Suppressor macrophage treated with lipopolysaccharide for 4 hours (primary cell): ENCODE measurements at regions not wholly inside any gene's neighbourhood (a gene's known extent, or its start where the extent isn't known, plus 50 kb on each side); places are given as distances from the start of the nearest gene placed in this dataset.

Source experiments
- DNase-seq: peaks from one replicate; pipeline ENCODE4 v3.0.0-alpha.2; 2020

DNA sequence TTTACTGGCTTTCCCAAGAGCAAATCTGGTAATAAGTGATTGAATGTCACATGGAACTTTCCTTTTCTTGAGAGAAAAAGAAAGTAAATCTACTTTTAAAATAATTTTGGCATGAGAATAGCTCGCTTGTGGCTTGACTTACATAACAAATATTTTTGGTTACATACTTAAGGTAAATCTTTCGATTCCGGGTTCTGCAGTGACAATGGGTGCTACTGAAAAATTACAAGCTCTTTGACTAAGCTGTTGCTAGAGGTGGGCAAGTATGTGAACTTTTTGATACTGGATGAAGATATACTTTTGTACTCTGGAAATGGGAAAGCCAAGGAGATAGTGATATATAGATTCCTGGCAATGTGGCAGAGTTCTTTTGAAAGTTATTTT is 51.9 kb upstream of the OTOL1 start:
- DNase-seq, result no peak

DNA sequence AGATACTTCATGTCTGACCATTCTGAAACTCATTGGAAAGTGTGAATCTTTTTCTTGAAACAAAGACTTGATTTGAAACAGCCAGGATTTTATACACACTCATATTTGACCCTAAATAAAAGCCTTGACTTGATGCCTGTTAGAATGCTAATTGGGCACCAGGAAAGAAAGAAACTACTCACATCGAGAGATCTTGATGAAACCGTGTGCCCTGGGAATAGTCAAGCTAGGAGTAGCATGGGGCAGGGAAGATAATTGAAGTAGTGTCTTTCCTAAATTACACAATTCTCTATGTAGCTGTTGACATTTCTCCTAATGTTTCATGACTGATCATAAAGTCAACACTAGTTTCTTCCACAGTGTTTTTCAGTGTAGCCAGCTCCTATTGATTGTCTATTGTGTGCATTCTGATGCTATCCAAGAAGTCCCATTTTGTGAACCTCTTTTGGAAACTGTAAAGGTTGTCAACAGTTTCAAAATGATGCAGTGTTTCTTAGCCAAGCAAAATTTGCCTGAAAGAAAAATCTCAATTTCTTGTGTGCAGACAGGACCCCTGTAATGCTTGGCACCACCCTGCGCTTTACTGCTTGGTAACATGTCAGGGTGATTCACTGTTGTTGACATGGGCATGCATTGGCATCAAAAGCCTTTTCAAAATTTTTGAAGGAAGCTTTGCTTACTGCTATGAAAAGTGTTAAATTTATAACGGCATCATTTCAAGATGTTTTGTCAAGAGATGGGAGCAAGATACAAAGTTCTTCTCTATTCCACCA is 52.5 kb upstream of the OTOL1 start:
- DNase-seq, result no peak

DNA sequence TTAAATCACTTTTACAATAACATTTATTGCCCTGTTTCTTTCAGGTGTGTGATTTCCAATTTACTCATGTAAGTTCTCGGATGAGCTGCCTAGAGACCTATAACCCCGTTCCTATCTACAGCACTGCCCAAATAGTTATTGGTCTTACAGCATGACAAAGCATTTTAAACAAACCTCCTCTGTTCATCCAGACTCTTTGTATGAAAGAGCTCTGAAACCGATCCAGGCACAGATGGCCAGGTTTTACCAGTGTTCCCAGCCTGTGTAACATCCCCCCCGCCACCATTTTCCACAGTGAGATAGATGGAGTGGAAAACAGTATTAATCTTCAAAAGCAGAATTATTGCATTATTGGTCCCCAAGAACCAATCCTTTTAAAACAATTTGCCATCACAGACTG is 59.0 kb upstream of the SPTSSB start:
- no peak for DNase-seq

DNA sequence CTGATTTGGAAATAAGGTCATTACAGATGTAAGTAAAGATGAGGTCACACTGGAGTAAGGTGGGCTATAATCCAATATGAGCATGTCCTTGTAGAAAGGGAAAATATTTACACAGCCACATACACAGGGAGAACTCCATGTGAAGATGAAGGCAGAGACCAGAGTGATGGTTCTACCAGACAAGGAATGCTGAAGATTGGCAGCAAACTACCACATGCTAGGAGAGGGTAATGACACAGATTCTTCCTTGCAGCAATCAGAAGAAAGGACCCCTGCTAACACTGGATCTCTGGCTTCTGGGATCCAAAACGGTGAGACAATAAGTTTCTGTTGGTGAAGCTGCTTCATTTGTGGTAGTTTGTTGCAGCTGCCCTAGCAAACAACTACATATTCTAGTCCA is 56.0 kb upstream of the SPTSSB start:
- no peak for DNase-seq

DNA sequence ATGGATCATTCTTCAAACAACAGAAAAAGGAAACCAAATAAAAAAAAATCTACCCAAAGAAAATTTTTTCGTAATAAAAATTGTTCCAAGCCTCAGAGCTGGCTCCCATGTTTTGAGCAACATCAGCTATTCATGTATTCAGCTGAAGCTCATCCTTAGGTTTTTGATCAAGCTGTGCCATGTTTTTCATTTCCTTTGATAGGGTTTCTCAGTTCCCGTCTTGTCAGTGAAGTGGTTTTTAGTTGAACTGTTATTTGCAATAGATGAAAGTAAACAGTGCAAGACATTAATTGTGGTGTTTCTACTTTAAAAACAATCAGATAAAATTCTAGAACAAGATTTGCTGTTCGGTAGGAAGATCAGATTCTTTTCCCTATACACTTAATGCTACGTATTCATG is 55.4 kb upstream of the SPTSSB start:
- DNase-seq, result no peak

DNA sequence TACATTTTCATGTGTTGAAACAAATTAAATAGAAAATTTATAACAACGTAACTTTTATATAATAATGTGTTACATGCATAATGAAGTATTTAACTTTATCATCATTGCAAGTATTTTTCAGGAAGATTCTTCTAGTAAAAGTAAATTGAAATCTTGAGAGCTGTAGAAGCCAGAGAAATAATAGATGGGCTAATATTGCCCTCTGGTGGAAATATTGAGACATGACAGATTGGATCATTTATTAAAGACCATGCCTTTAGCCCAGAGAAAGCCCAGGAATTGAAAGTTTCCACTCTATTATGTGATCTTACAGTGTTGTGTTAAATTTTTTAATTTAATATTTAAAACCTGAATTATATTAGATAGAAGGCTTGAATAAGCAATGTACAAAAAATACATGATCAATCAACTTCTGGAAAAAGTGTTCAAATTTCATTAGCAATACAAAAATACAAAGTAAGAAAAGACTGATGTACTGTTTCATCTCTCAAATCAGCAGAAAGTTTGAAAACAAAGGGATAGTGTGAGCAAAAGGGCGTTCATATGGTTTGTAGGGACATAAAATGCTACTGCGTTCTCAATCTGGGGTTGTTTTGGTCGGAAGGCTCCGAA is 52.7 kb upstream of the SPTSSB start:
- DNase-seq, result peak; percentile 58

DNA sequence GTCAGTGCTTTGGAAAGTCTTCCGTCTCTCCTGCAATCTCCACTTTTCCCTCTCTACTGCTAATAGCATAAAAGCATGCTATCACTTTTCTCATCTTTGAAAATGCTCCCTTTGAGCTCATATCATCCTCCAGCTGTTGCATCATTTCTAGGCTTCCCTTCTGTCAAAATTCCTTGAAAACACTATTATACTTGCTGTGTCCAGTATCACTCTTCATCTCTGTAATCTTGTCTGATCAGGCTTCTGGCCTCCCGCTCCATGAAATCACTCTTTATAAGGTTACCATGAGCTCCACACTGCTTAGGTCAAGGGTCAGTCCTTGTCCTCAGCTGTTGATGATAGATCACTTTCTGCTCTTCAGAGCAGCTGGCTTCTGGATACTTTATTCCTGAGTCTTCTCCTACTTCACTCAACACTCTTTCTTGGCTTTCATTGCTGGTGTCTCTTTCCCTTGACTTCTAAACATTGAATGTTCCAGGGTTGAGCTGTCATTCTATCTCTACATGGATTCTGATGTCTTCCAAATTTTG is 50.9 kb upstream of the SPTSSB start:
- DNase-seq, result no peak
